NCI-H2196 (cell line): ENCODE measurements at regions not wholly inside any gene's neighbourhood (a gene's known extent, or its start where the extent isn't known, plus 50 kb on each side); places are given as distances from the start of the nearest gene placed in this dataset.
"Not testable (repeated sequence)": the region's sequence is repeated elsewhere in the genome, so short reads cannot be mapped to it uniquely, and the experiment has no call there.

Source experiments
- DNase-seq: peaks from one replicate; lab custom pipeline; 2025; ENCODE audit not compliant: unreplicated experiment; lab: John Stamatoyannopoulos, UW

DNA sequence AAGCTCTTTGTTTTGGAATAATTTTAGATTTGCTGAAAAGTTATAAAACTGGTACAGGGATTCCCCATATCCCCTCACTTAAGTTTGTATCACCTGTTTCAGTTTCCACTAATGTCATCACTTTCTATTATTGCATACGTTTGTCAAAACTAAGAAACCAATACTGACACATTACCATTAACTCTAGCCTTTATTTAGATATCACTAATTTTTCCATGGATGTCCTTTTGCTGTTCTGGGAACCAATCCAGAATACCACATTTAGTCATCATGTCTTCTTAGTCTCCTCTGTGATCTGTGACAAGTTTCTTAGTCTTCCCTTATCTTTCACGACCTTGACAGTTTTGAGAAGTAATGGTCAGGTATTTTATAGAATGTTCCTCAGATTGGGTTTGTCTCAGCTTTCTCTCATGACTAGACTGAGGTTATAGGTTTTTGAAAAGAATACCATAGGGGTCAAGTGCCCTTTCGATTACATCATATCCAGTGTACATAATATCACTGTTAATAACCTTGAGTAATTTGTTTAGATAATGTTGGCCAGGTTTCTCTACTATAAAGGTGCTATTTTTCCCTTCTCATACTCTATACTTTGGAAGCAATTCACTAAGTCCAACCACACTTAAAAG is 51.9 kb upstream of the NMUR2 start:
- peak; percentile 5 for DNase-seq

GRCh38 chr5:152462021-152462721 is 57.1 kb upstream of the NMUR2 start:
- DNase-seq: no peak

DNA sequence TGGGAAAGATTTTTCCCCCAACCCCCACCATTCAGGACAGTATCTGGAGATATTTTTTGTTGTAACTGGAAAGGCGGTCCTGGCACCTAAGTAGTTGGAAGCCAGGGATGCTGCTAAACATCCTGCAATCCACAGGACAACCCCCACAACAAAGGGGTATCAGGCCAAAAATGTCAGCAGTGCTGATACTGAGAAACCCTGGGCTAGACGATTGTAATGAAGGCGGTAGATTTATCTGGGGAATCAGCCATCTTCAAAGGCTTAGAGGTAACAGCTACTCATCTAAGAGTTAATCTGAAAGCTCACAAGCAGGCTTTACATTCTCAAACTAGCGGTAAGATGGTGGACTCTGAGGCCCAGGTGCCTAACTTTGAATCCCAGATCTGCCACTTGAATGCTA is 59.0 kb upstream of the NMUR2 start:
- no peak for DNase-seq

DNA sequence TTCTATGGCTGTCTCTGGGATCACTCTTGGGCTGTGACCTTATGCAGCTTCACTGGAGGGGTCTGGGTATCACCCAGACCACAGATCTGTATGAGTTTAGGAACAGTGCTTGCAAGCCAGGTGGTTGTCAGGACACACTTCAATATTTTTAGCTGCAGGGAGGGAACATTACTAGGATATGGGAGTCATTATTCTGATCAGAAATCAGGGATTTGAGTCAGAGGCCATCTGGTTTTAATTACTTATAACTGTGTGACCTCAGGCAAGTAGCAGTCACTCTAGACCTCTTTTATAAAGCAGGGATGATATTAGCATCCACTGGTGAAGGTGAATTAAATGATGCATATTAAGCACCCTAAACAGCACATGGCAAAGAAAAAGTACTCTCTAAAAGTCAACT is 60.1 kb upstream of the NMUR2 start:
- DNase-seq: no peak

DNA sequence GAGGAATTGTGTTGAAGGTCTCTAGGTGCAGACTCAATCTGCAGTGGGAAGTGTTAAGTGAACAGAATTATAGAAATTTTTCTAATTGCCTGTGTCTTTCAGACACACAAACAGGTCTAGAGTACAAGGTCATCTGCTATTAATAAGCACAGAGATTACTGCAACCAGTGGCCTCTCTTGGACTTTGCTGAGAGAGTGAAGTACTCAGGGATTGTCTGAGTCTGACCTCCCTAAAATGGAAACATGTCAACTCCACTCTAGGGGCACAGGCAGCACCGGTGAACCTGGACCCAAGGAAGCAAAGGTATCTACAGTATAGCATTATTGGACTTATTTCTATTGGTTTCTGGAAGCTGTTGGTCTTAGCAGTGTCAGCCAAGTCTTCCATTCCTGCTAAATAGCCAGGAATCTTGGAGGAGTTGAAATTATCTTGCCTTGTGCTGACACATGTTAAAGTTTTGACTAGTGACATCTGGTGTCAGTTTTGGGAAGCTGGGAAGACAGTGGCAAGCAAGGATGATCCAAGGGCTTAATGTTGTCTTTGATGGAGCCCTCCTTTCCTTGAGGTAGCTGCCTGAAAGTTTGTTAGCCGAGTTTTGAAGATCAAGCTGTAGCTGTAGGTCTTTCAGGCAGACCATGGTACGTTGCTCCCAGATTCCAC is 61.1 kb upstream of the NMUR2 start:
- no peak for DNase-seq

- no peak for DNase-seq
These were observed 65.1 kb upstream of the NMUR2 start for GRCh38 chr5:152470167-152470566.

- DNase-seq: no peak
These were observed 67.0 kb upstream of the NMUR2 start for GRCh38 chr5:152472083-152472482.

DNA sequence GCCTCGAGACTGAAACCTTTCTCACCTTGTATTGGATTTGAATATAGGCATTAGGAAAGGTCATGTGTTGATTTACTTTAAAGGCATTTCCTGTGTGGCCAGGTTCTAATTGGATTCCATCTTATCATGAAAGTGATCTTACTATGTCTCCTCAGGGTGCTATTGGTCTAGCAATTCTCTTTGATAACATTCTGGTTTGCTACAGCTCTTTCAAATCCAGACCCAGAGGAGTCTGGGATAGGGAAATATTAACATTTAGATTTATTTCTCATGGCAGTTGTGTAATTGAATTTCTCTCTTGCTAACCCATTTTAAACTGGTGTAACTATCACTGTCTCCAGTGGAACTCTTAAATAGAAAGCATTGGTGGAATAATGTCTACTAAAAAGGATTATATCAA is 69.9 kb upstream of the NMUR2 start:
- DNase-seq: no peak

- no peak for DNase-seq
These were observed 72.5 kb upstream of the NMUR2 start for GRCh38 chr5:152477536-152477935.

DNA sequence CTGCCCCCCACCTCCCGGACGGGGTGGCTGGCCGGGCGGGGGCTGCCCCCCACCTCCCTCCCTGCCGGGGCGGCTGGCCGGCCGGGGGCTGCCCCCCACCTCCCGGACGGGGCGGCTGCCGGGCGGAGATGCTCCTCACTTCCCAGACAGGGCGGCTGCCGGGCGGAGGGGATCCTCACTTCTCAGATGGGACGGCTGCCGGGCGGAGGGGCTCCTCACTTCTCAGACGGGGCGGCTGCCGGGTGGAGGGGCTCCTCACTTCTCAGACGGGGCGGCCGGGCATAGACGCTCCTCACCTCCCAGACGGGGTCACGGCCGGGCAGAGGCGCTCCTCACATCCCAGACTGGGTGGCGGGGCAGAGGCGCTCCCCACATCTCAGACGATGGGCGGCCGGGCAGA is 74.8 kb upstream of the NMUR2 start:
- not testable (repeated sequence) for DNase-seq

- DNase-seq: not testable (repeated sequence)
These were observed 75.6 kb upstream of the NMUR2 start for GRCh38 chr5:152480677-152481076.

DNA sequence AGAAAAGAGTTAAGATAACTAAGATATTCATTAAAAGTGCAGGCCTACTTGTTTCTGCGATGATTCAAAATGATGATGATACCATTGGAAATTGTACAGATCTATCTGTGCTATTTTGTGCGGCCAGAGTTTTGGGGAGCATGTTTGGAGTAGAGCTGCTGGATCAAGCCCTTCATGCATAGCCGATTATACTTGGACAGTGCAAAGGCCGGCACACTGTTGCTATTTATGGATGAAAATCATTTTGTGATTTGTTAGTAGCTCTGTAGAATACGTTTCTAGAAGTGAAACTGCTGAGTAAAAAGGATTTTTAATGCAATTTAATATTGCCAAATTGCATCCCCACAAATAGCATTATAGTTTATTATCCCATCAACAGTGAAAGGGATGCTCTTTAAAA is 82.1 kb upstream of the NMUR2 start:
- DNase-seq: no peak

DNA sequence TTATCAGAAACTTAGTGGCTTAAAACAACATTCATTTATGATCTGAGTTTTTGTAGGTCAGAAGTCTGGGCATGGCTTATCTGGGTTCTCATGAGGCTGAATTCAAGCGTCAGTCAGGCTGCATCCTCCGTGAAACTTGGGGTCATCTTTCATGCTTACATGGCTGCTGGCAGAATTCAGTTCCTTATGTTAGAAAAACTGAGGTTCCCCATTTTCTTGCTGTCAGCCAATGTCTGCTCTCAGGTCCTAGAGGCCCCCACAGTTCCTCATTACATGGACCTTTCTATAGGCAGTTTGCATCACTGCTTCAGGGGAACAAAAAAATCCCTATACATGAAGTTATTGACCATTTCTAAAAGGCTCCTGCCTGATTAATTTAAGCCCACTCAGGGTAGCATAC is 83.8 kb upstream of the NMUR2 start:
- DNase-seq: no peak

DNA sequence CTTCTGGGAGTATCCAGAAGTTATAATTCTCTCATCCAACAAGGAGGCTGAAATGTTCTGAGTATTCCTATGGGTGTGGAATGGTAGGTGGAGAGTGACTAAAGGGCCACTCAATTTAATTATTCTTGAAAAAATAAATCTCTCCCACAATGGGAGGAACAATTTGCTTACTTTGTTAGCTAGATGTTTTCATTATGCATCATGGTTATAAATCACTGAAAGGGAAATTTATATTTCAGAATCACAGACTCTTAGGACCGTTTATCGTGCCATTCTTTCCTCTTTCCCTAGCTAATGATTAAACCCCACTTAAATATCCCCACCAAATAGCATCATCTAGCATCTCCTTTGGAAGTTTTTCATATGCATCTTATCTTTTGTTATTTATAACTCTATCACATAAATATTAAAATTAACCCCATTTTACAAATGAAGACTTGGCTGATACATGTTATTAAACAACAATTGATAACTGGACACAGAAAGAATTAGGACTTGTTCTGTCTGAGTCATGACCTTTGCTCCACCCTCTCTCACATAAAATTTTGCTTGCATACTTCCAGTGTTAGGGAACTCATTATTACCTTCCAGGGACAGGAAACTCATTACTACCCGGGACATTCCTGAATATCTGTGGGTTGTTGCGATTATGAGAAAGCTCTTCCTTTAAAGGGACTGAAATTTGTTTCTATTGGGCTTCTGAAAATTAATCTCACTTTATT is 94.9 kb upstream of the NMUR2 start:
- DNase-seq: no peak

DNA sequence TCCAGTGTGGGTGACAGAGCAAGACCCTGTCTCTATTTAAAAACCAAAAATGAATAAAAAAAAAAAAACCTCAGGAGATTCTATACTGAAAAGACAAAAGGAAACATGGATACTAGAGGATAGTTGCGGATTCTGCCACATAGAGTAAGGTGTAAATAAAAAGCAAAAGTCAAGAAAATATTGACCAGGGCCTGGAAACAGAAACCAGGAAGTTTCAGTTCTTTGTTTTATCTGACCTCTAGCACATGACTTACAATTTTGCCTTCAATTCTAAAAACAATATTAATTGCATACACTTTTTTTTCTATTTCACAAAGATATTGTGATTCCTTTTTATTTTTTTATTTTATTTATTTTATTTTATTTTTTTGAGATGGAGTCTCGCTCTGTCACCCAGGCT is 96.2 kb upstream of the NMUR2 start:
- no peak for DNase-seq

DNA sequence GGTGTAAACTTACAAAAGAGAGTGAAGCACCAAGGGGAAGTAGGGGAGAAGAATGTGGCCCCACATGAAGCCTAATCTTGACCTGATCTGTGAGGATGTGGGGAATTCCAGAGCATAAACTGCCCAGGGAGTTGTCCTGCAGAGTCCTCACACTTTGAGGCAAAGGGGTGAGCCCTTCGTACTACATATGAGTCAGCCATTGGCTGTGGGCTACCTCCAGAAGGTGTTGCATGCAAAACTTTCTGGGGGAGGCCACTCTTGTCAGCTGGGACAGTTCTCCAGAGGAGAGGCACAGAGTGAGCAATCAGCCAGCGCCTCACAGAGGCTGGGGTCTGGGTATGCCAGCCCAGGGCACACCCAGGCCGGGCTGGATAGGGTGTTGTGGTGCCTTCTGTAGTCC is 98.1 kb upstream of the NMUR2 start:
- no peak for DNase-seq

GRCh38 chr5:152505442-152506042 is 100.5 kb upstream of the NMUR2 start:
- peak; percentile 71 for DNase-seq

DNA sequence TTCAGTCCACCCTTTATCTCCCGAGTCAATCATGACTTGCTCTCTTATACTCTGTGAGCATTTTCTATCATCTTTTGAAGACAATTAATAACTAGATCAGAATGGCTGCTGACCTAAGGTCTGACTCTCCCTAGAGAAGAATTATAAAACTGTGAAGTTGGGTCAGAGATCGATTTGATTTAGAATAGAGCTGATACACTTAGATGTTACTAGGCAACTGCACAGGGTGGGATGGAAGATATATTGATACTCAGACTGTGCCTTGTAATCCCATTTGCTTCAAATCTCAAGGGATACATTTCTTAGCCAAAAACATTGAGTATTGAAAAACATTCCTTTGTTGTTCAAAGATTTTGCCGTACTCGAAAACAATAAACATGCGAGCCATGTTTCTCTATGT is 106.0 kb upstream of the NMUR2 start:
- DNase-seq: no peak

DNA sequence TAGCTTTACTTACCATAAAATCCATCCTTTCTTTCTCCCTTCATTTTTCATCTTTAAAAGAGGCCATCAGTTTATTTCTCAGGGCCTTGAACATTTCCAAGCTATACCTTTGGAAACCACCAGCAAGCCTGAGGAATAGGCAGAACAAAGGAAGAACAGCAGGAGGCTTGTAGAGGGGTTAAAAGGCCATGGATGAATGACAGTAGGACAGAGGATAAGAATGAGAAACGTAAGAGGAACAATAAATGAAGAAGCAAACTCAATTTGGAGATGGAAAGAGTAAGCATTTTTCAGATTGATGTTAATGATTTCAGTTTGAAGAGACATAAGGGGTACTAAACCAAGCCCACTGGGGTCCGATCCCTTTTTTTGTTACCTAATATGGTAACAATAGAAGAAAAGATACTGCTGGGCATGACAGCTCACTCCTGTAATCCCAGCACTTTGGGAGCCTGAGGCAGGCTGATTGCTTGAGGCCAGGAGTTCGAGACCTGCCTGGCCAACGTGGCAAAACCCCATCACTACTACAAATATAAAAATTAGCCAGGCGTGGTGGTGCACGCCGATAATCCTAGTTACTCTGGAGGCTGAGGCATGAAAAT is 106.6 kb upstream of the NMUR2 start:
- no peak for DNase-seq

GRCh38 chr5:152514827-152515397 is 109.8 kb upstream of the NMUR2 start:
- DNase-seq: peak; percentile 56

GRCh38 chr5:152523964-152524363 is 118.9 kb upstream of the NMUR2 start:
- DNase-seq: no peak
